ENCODE measurements at regions not wholly inside any gene's neighbourhood (a gene's known extent, or its start where the extent isn't known, plus 50 kb on each side); places are given as distances from the start of the nearest gene placed in this dataset.

GRCh38 chr16:85464383-85465305 is 148.5 kb upstream of the GSE1 start:
- no peak overlapping the region for H3K9ac ChIP-seq (ENCODE audit: insufficient read depth in 1 of 2, low read length in 2 of 2)
- H3K4me3 ChIP-seq, result no peak overlapping the region
- peaks cover 10 to 46% (median 27%) of the 10 kb centered on the region in 5 donors for H3K4me1 ChIP-seq (ENCODE audit: control insufficient read depth in 5 of 5, insufficient read depth in 5 of 5, low read length in 5 of 5)
- TF ChIP-seq, protein P1, sequence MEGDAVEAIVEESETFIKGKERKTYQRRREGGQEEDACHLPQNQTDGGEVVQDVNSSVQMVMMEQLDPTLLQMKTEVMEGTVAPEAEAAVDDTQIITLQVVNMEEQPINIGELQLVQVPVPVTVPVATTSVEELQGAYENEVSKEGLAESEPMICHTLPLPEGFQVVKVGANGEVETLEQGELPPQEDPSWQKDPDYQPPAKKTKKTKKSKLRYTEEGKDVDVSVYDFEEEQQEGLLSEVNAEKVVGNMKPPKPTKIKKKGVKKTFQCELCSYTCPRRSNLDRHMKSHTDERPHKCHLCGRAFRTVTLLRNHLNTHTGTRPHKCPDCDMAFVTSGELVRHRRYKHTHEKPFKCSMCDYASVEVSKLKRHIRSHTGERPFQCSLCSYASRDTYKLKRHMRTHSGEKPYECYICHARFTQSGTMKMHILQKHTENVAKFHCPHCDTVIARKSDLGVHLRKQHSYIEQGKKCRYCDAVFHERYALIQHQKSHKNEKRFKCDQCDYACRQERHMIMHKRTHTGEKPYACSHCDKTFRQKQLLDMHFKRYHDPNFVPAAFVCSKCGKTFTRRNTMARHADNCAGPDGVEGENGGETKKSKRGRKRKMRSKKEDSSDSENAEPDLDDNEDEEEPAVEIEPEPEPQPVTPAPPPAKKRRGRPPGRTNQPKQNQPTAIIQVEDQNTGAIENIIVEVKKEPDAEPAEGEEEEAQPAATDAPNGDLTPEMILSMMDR (IDR thresholded peaks at IDR 0.05; ENCODE audit: control extremely low read depth, extremely low read depth), result no peak
- no peak for DNase-seq
- peaks cover 0 to 2% (median 0%) of the 10 kb centered on the region in 4 donors for H3K36me3 ChIP-seq (ENCODE audit: control insufficient read depth in 4 of 4, insufficient read depth in 4 of 4, low read length in 4 of 4)
- peak overlapping the region in 1 of 2 donors; percentile 76 for H3K27ac ChIP-seq (ENCODE audit: low read depth in 1 of 2, low read length in 1 of 2)
- 75 to 91% methylated on average over 29 to 30 of the region's 30 CpGs for WGBS, 2 donors
- no peak for ATAC-seq (ENCODE audit: insufficient read depth, low FRiP score)
- no peaks in the 10 kb centered on the region for H3K9me3 ChIP-seq (ENCODE audit: control insufficient read depth in 4 of 4, insufficient read depth in 3 of 4, low read length in 3 of 4)
- no peaks in the 10 kb centered on the region for H3K27me3 ChIP-seq (ENCODE audit: control insufficient read depth in 3 of 3, insufficient read depth in 3 of 3, low read length in 2 of 3)

GRCh38 chr16:85465328-85466303 is 147.5 kb upstream of the GSE1 start:
- peaks cover 0 to 2% (median 0%) of the 10 kb centered on the region in 4 donors for H3K36me3 ChIP-seq (ENCODE audit: control insufficient read depth in 4 of 4, insufficient read depth in 4 of 4, low read length in 4 of 4)
- TF ChIP-seq, protein P1 (IDR thresholded peaks at IDR 0.05; ENCODE audit: control extremely low read depth, extremely low read depth), result no peak
- DNase-seq (no peak), ATAC-seq (ENCODE audit: insufficient read depth, low FRiP score) (no peak)
- H3K9ac ChIP-seq (ENCODE audit: insufficient read depth in 1 of 2, low read length in 2 of 2), result no peak overlapping the region
- no peaks in the 10 kb centered on the region for H3K9me3 ChIP-seq (ENCODE audit: control insufficient read depth in 4 of 4, insufficient read depth in 3 of 4, low read length in 3 of 4)
- H3K4me1 ChIP-seq (ENCODE audit: control insufficient read depth in 5 of 5, insufficient read depth in 5 of 5, low read length in 5 of 5), result peaks cover under 1 to 36% (median 25%) of the 10 kb centered on the region in 5 donors
- 60 to 74% methylated on average over 12 of the region's 12 CpGs for WGBS, 2 donors
- H3K27me3 ChIP-seq (ENCODE audit: control insufficient read depth in 3 of 3, insufficient read depth in 3 of 3, low read length in 2 of 3), result no peaks in the 10 kb centered on the region
- H3K4me3 ChIP-seq, result no peak overlapping the region
- peak overlapping the region in 1 of 2 donors; percentile 76 for H3K27ac ChIP-seq (ENCODE audit: low read depth in 1 of 2, low read length in 1 of 2)

GRCh38 chr16:85466304-85466700 is 146.8 kb upstream of the GSE1 start:
- H3K4me3 ChIP-seq, result no peak overlapping the region
- peaks cover 0 to 29% (median 21%) of the 10 kb centered on the region in 5 donors for H3K4me1 ChIP-seq (ENCODE audit: control insufficient read depth in 5 of 5, insufficient read depth in 5 of 5, low read length in 5 of 5)
- H3K27ac ChIP-seq (ENCODE audit: low read depth in 1 of 2, low read length in 1 of 2), result peak overlapping the region in 1 of 2 donors; percentile 76
- peaks cover 0 to 2% (median 0%) of the 10 kb centered on the region in 4 donors for H3K36me3 ChIP-seq (ENCODE audit: control insufficient read depth in 4 of 4, insufficient read depth in 4 of 4, low read length in 4 of 4)
- TF ChIP-seq, protein P1 (IDR thresholded peaks at IDR 0.05; ENCODE audit: control extremely low read depth, extremely low read depth), result no peak
- no peaks in the 10 kb centered on the region for H3K9me3 ChIP-seq (ENCODE audit: control insufficient read depth in 4 of 4, insufficient read depth in 3 of 4, low read length in 3 of 4)
- no peaks in the 10 kb centered on the region for H3K27me3 ChIP-seq (ENCODE audit: control insufficient read depth in 3 of 3, insufficient read depth in 3 of 3, low read length in 2 of 3)
- WGBS, 2 donors, result 84 to 91% methylated on average over 10 of the region's 10 CpGs
- H3K9ac ChIP-seq (ENCODE audit: insufficient read depth in 1 of 2, low read length in 2 of 2), result no peak overlapping the region
- ATAC-seq (ENCODE audit: insufficient read depth, low FRiP score) (no peak), DNase-seq (no peak)
